Kidney glomerular epithelial cell (primary cell): ENCODE measurements at regions not wholly inside any gene's neighbourhood (a gene's known extent, or its start where the extent isn't known, plus 50 kb on each side); places are given as distances from the start of the nearest gene placed in this dataset.

Experiments used
- DNase-seq: peaks from one replicate; lab custom pipeline; 2025; lab: John Stamatoyannopoulos, UW

- DNase-seq, result no peak
These were observed 153.8 kb downstream of the PHF2 start for GRCh38 chr9:93730217-93730616.
